H1 (cell line): ENCODE measurements at regions not wholly inside any gene's neighbourhood (a gene's known extent, or its start where the extent isn't known, plus 50 kb on each side); places are given as distances from the start of the nearest gene placed in this dataset.

Source experiments
- BACH1 ChIP-seq: IDR thresholded peaks from 2 replicates; pipeline ENCODE4 v1.6.1; 2012; ENCODE audit warnings: low read length, improper control_type of control experiment
- CTBP2 ChIP-seq: IDR thresholded peaks from 2 replicates; pipeline ENCODE4 v1.7.0; 2011; ENCODE audit warnings: borderline replicate concordance, mild to moderate bottlenecking, moderate library complexity, mixed read lengths, low read length; ENCODE audit not compliant: insufficient read depth, insufficient read length
- EGR1 ChIP-seq: IDR thresholded peaks from 2 replicates; pipeline ENCODE4 v1.6.1; 2011; ENCODE audit warnings: low read depth, low read length, borderline replicate concordance
- MAFK ChIP-seq: IDR thresholded peaks from 2 replicates; pipeline ENCODE4 v1.6.1; 2012; ENCODE audit warnings: low read depth, mild to moderate bottlenecking, improper control_type of control experiment, low read length
- NANOG ChIP-seq: IDR thresholded peaks from 2 replicates; pipeline ENCODE4 v1.6.1; 2011; ENCODE audit warnings: low read length, low read depth, mild to moderate bottlenecking, inconsistent platforms; ENCODE audit not compliant: insufficient read depth, poor library complexity, severe bottlenecking
- SUZ12 ChIP-seq: fragments of 200-600 bp; sonication (generic); IDR thresholded peaks from 2 replicates; pipeline ENCODE4 v1.6.1; 2012; ENCODE audit warnings: mild to moderate bottlenecking, inconsistent platforms, low read length, moderate library complexity, mixed read lengths
- TF ChIP-seq, protein P1 (sequence below), 3 experiments: IDR thresholded peaks; 1 replicate in 2 of 3; 2 replicates in 1 of 3; pipeline versions ENCODE4 v1.5.1 to v1.6.1; 2011; ENCODE audit warnings: low read length in 3 of 3, mild to moderate bottlenecking in 3 of 3, inconsistent platforms in 2 of 3, low read depth in 1 of 3, moderate library complexity in 1 of 3; ENCODE audit not compliant: insufficient read depth in 1 of 3; ENCODE audit errors: control extremely low read depth in 1 of 3
- TF ChIP-seq, protein P2 (sequence below): IDR thresholded peaks from 2 replicates; pipeline ENCODE4 v1.6.1; 2012; ENCODE audit warnings: inconsistent platforms

DNA sequence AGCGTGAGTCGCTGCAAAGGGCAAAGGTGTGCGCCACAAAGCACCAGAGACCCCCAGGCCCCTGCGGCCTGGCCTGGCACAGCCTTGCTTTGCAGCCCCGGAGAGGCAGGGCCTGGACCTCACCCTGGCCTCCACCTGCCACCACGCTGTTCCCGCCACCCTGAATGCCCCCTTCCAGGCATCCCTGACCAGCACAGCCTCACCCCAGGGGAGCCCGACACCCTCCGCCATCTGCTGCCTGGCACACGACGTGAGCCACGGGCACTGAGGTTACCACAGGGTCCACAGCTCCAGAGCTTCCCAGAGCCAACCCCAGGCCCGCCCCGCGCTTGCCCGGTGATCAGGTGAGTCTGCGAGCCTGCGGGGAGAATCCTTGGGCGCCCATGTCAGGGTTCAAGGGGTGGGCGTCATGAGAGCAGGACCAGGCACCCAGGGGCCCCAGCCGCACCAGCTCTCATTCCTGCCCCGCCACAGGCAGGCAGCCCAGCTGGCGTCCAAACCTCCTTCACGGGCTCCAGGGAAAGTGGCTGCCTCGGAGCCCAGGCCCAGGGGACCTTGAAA, 171.3 kb downstream of the BRD1 start (continued):
- TF ChIP-seq, protein P1, sequence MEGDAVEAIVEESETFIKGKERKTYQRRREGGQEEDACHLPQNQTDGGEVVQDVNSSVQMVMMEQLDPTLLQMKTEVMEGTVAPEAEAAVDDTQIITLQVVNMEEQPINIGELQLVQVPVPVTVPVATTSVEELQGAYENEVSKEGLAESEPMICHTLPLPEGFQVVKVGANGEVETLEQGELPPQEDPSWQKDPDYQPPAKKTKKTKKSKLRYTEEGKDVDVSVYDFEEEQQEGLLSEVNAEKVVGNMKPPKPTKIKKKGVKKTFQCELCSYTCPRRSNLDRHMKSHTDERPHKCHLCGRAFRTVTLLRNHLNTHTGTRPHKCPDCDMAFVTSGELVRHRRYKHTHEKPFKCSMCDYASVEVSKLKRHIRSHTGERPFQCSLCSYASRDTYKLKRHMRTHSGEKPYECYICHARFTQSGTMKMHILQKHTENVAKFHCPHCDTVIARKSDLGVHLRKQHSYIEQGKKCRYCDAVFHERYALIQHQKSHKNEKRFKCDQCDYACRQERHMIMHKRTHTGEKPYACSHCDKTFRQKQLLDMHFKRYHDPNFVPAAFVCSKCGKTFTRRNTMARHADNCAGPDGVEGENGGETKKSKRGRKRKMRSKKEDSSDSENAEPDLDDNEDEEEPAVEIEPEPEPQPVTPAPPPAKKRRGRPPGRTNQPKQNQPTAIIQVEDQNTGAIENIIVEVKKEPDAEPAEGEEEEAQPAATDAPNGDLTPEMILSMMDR (IDR thresholded peaks at IDR 0.05; ENCODE audit: control extremely low read depth in 1 of 3, insufficient read depth in 1 of 3, low read depth in 1 of 3, low read length in 3 of 3): no peak
- no peak for TF ChIP-seq BACH1
- TF ChIP-seq CTBP2: no peak
- no peak for TF ChIP-seq NANOG
- TF ChIP-seq, protein P2, sequence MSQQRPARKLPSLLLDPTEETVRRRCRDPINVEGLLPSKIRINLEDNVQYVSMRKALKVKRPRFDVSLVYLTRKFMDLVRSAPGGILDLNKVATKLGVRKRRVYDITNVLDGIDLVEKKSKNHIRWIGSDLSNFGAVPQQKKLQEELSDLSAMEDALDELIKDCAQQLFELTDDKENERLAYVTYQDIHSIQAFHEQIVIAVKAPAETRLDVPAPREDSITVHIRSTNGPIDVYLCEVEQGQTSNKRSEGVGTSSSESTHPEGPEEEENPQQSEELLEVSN: no peak
- no peak for TF ChIP-seq SUZ12
- TF ChIP-seq EGR1: no peak
- TF ChIP-seq MAFK: no peak
